Esophagus squamous epithelium (tissue), 4 donors: ENCODE measurements at regions not wholly inside any gene's neighbourhood (a gene's known extent, or its start where the extent isn't known, plus 50 kb on each side); places are given as distances from the start of the nearest gene placed in this dataset.

Experiments used
- POLR2A ChIP-seq, 4 donors: fragments of 450-650 bp; IDR thresholded peaks; one replicate each; pipeline ENCODE4 v1.6.1; 2017; ENCODE audit warnings: antibody characterized with exemption in 4 of 4, mild to moderate bottlenecking in 4 of 4, moderate library complexity in 3 of 4
- TF ChIP-seq, protein P1 (sequence below), 6 experiments: fragments of 450-650 bp in 4 of 6; fragments of 200-600 bp in 2 of 6; sonication (generic) in 2 of 6; IDR thresholded peaks; one replicate each; pipeline ENCODE4 v1.5.1; 2016 to 2019; ENCODE audit warnings: antibody characterized with exemption in 6 of 6, mild to moderate bottlenecking in 4 of 6, moderate library complexity in 4 of 6

DNA sequence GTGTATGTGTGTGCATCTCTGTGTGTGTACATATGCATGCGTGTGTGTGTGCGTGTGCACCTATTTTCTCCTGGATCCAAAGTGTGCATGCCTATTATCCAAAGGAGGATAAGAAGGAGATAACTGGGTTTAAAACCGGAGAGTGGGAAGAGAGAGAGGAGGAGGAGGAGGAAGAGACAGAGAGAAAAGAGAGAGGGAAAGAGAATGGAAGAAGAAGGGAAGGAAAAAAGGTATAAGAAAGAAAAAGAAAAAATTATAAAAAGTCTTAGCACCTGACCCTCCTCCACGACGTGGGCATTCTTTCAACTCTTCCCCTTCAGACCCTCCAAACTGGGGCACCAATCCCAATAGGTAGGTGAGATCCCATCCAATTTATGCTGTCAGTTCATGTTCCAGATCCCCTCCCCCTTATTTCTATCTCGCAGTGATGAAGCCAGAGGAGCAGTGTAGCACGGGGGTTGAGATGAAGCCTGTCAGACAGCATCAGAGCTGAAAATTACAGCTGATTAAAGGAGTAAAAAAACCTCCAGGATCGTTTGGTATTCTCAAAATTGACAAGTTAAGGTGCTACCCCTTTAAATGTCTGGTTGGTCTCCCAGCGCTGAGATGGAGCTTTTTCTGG is 386.7 kb upstream of the ATP5MC3 start:
- TF ChIP-seq POLR2A (IDR thresholded peaks at IDR 0.05): no peak
- TF ChIP-seq, protein P1, sequence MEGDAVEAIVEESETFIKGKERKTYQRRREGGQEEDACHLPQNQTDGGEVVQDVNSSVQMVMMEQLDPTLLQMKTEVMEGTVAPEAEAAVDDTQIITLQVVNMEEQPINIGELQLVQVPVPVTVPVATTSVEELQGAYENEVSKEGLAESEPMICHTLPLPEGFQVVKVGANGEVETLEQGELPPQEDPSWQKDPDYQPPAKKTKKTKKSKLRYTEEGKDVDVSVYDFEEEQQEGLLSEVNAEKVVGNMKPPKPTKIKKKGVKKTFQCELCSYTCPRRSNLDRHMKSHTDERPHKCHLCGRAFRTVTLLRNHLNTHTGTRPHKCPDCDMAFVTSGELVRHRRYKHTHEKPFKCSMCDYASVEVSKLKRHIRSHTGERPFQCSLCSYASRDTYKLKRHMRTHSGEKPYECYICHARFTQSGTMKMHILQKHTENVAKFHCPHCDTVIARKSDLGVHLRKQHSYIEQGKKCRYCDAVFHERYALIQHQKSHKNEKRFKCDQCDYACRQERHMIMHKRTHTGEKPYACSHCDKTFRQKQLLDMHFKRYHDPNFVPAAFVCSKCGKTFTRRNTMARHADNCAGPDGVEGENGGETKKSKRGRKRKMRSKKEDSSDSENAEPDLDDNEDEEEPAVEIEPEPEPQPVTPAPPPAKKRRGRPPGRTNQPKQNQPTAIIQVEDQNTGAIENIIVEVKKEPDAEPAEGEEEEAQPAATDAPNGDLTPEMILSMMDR (IDR thresholded peaks at IDR 0.05): no peak
